OCI-LY7 (cell line): ENCODE measurements at regions not wholly inside any gene's neighbourhood (a gene's known extent, or its start where the extent isn't known, plus 50 kb on each side); places are given as distances from the start of the nearest gene placed in this dataset.

Source experiments
- CTCF ChIP-seq: fragments of 200-600 bp; sonication (generic); conservative IDR thresholded peaks from 2 replicates; pipeline ENCODE4 v1.5.1; 2014; ENCODE audit warnings: mild to moderate bottlenecking, antibody characterized with exemption, low read length, moderate library complexity, mixed read lengths
- EZH2phosphoT487 ChIP-seq: fragments of 200-600 bp; sonication (generic); IDR thresholded peaks from 2 replicates; pipeline ENCODE4 v1.6.1; 2018; ENCODE audit warnings: low read depth, borderline replicate concordance, mild to moderate bottlenecking, mixed run types, antibody characterized with exemption, low read length, moderate library complexity, mixed read lengths

GRCh38 chr11:119920666-119921387 lies 191.8 kb upstream of the NECTIN1 start:
- no peak for TF ChIP-seq CTCF
- TF ChIP-seq EZH2phosphoT487, result no peak
